ENCODE measurements at regions not wholly inside any gene's neighbourhood (a gene's known extent, or its start where the extent isn't known, plus 50 kb on each side); places are given as distances from the start of the nearest gene placed in this dataset.

DNA sequence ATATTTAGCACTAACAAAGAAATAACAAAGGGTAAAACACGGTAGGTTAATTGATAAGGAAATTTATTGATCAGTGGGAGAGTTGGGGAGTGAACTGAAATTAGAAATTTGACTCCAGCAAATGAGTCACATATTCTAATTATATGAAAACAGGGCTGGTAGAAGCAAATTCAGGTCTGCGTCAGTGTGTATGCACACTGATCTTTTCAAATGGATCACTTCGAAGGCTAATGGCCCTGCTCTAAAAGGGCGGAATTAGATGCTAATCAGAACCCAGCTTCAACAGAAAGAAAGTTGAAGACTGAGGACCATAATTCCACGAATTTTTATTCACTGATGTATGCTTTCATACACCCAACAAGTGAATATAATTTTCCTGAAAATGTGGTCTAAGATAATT is 762.4 kb upstream of the DPPA4 start:
- TF ChIP-seq ZNF317 (CRISPR knock-in tag; IDR thresholded peaks at IDR 0.05; ENCODE audit: borderline replicate concordance, low read depth) (no peak), CTCF (IDR thresholded peaks at IDR 0.05) (no peak), ZNF263 (CRISPR knock-in tag; IDR thresholded peaks at IDR 0.05; ENCODE audit: low read depth) (no peak), FOXP1 (CRISPR knock-in tag; IDR thresholded peaks at IDR 0.05; ENCODE audit: borderline replicate concordance) (no peak), FOXK1 (CRISPR knock-in tag; IDR thresholded peaks at IDR 0.05) (no peak), MYBL2 (CRISPR knock-in tag; IDR thresholded peaks at IDR 0.05) (no peak), ZNF232 (CRISPR knock-in tag; IDR thresholded peaks at IDR 0.05) (no peak), ZNF121 (CRISPR knock-in tag; IDR thresholded peaks at IDR 0.05) (no peak), CREB1 (CRISPR knock-in tag; IDR thresholded peaks at IDR 0.05) (no peak)
- TF ChIP-seq, protein P1, sequence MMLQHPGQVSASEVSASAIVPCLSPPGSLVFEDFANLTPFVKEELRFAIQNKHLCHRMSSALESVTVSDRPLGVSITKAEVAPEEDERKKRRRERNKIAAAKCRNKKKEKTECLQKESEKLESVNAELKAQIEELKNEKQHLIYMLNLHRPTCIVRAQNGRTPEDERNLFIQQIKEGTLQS (CRISPR knock-in tag; conservative IDR thresholded peaks at IDR 0.05) = no peak
- TF ChIP-seq, protein P2, sequence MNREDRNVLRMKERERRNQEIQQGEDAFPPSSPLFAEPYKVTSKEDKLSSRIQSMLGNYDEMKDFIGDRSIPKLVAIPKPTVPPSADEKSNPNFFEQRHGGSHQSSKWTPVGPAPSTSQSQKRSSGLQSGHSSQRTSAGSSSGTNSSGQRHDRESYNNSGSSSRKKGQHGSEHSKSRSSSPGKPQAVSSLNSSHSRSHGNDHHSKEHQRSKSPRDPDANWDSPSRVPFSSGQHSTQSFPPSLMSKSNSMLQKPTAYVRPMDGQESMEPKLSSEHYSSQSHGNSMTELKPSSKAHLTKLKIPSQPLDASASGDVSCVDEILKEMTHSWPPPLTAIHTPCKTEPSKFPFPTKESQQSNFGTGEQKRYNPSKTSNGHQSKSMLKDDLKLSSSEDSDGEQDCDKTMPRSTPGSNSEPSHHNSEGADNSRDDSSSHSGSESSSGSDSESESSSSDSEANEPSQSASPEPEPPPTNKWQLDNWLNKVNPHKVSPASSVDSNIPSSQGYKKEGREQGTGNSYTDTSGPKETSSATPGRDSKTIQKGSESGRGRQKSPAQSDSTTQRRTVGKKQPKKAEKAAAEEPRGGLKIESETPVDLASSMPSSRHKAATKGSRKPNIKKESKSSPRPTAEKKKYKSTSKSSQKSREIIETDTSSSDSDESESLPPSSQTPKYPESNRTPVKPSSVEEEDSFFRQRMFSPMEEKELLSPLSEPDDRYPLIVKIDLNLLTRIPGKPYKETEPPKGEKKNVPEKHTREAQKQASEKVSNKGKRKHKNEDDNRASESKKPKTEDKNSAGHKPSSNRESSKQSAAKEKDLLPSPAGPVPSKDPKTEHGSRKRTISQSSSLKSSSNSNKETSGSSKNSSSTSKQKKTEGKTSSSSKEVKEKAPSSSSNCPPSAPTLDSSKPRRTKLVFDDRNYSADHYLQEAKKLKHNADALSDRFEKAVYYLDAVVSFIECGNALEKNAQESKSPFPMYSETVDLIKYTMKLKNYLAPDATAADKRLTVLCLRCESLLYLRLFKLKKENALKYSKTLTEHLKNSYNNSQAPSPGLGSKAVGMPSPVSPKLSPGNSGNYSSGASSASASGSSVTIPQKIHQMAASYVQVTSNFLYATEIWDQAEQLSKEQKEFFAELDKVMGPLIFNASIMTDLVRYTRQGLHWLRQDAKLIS (CRISPR knock-in tag; IDR thresholded peaks at IDR 0.05; ENCODE audit: borderline replicate concordance) = no peak
- TF ChIP-seq, protein P3, sequence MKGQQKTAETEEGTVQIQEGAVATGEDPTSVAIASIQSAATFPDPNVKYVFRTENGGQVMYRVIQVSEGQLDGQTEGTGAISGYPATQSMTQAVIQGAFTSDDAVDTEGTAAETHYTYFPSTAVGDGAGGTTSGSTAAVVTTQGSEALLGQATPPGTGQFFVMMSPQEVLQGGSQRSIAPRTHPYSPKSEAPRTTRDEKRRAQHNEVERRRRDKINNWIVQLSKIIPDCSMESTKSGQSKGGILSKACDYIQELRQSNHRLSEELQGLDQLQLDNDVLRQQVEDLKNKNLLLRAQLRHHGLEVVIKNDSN (CRISPR knock-in tag; IDR thresholded peaks at IDR 0.05) = no peak

Measured in WTC11 (cell line).